A549 (cell line): ENCODE measurements at regions not wholly inside any gene's neighbourhood (a gene's known extent, or its start where the extent isn't known, plus 50 kb on each side); places are given as distances from the start of the nearest gene placed in this dataset.
"Not testable (repeated sequence)": the region's sequence is repeated elsewhere in the genome, so short reads cannot be mapped to it uniquely, and the experiment has no call there.

ENCODE experiments used
- ATAC-seq, 2 experiments: fragments of 200-7000 bp in 1 of 2; fragments of >200 bp in 1 of 2; cut with Nextera tagmentation in 1 of 2; cut with Tn5 transposase in 1 of 2; 3 replicates each; pipeline versions ENCODE4 v1.8.0 to v1.9.1; 2018 to 2020; ENCODE audit warnings: mild to moderate bottlenecking in 1 of 2, moderate library complexity in 1 of 2
- CTCF ChIA-PET: fragments of 300-600 bp; sonication (Branson Sonifier 250); formaldehyde crosslinking; extraction: SDS; loops from one replicate; lab custom pipeline; 2021; ENCODE audit warnings: antibody characterized with exemption, inconsistent platforms; lab: Yijun Ruan, JAX
- POLR2A ChIA-PET: fragments of 350-600 bp; formaldehyde crosslinking; extraction: SDS; loops from one replicate; lab custom pipeline; 2021; ENCODE audit warnings: antibody characterized with exemption, inconsistent platforms; lab: Yijun Ruan, JAX
- DNase-seq, 2 experiments: peaks; one replicate each; pipeline versions ENCODE4 v3.0.0 to v3.0.0-alpha.2; 2011 to 2016; ENCODE audit warnings: low read depth in 1 of 2, low spot score in 1 of 2
- FAIRE-seq: peaks from 2 replicates; lab custom pipeline; 2011; peaks lifted over from hg19 to GRCh38; lab: Jason Lieb, UNC
- H3K27ac ChIP-seq, 2 experiments: fragments of >200 bp; sonication (Bioruptor Twin); formaldehyde crosslinking; 3 replicates each; pipeline ENCODE4 v1.5.1; 2016 to 2017
- H3K4me1 ChIP-seq: fragments of >200 bp; sonication (Bioruptor Twin); formaldehyde crosslinking; 3 replicates; pipeline ENCODE4 v1.6.1; 2016
- H3K4me2 ChIP-seq: fragments of >200 bp; sonication (Bioruptor Twin); formaldehyde crosslinking; 3 replicates; pipeline ENCODE4 v1.6.1; 2016
- H3K4me3 ChIP-seq: fragments of >200 bp; sonication (Bioruptor Twin); formaldehyde crosslinking; 3 replicates; pipeline ENCODE4 v1.5.1; 2016
- H3K9me3 ChIP-seq: fragments of >200 bp; sonication (Bioruptor Twin); formaldehyde crosslinking; 3 replicates; pipeline ENCODE4 v1.6.1; 2016
- BCL3 ChIP-seq: fragments of >200 bp; sonication (Bioruptor Twin); formaldehyde crosslinking; IDR thresholded peaks from 3 replicates; pipeline ENCODE4 v1.6.1; 2016
- CBX8 ChIP-seq: fragments of 200-600 bp; sonication (generic); IDR thresholded peaks from 2 replicates; pipeline ENCODE4 v1.6.1; 2016
- CEBPB ChIP-seq, 2 experiments: fragments of >200 bp in 1 of 2; sonication (Bioruptor Twin) in 1 of 2; formaldehyde crosslinking in 1 of 2; IDR thresholded peaks; 2 replicates each; pipeline ENCODE4 v1.6.1; 2012 to 2016
- EHF ChIP-seq: fragments of 250-450 bp; sonication (Bioruptor Pico); IDR thresholded peaks from 2 replicates; pipeline ENCODE4 v1.5.0; 2020; ENCODE audit warnings: mild to moderate bottlenecking
- HES2 ChIP-seq: fragments of >200 bp; sonication (Bioruptor Twin); formaldehyde crosslinking; IDR thresholded peaks from 2 replicates; pipeline ENCODE4 v1.6.1; 2016
- HOXA7 ChIP-seq: fragments of 250-450 bp; sonication (Bioruptor Pico); IDR thresholded peaks from 2 replicates; pipeline ENCODE4 v1.5.0; 2020; ENCODE audit warnings: mild to moderate bottlenecking, moderate library complexity
- HOXB5 ChIP-seq: fragments of 250-450 bp; sonication (Bioruptor Pico); IDR thresholded peaks from 2 replicates; pipeline ENCODE4 v1.5.0; 2020; ENCODE audit warnings: mild to moderate bottlenecking, moderate library complexity
- JUNB ChIP-seq: fragments of >200 bp; sonication (Bioruptor Twin); formaldehyde crosslinking; IDR thresholded peaks from 2 replicates; pipeline ENCODE4 v1.6.1; 2016
- MAFK ChIP-seq: fragments of 450-650 bp; IDR thresholded peaks from 2 replicates; pipeline ENCODE4 v1.6.1; 2014; ENCODE audit not compliant: partially characterized antibody
- NFE2L2 ChIP-seq: fragments of 150-350 bp; conservative IDR thresholded peaks from 2 replicates; pipeline ENCODE4 v1.6.1; 2014; ENCODE audit warnings: low read length
- POLR2A ChIP-seq: IDR thresholded peaks from 2 replicates; pipeline ENCODE4 v1.6.1; 2012; ENCODE audit warnings: mild to moderate bottlenecking, low read length
- RCOR1 ChIP-seq: fragments of 150-350 bp; IDR thresholded peaks from 2 replicates; pipeline ENCODE4 v1.6.1; 2014; ENCODE audit warnings: antibody characterized with exemption, low read length, low read depth
- RNF2 ChIP-seq: fragments of 200-600 bp; sonication (generic); IDR thresholded peaks from 2 replicates; pipeline ENCODE4 v1.6.1; 2016; ENCODE audit warnings: low read depth, mild to moderate bottlenecking, antibody characterized with exemption, moderate library complexity, borderline replicate concordance
- ZSCAN20 ChIP-seq: fragments of 250-450 bp; sonication (Bioruptor Pico); IDR thresholded peaks from 2 replicates; pipeline ENCODE4 v1.8.0; 2022; ENCODE audit warnings: mild to moderate bottlenecking, moderate library complexity
- WGBS: methylation state at CpG from one replicate; pipeline ENCODE4 v1.1.6; 2017; ENCODE audit errors: missing lambda C conversion rate; 5-methylcytosine and 5-hydroxymethylcytosine counted together
- TF ChIP-seq, protein P1 (sequence below): IDR thresholded peaks from 2 replicates; pipeline ENCODE4 v1.6.1; 2012
- TF ChIP-seq, protein P2 (sequence below): fragments of >200 bp; sonication (Bioruptor Twin); formaldehyde crosslinking; IDR thresholded peaks from 3 replicates; pipeline ENCODE4 v1.5.1; 2016
- TF ChIP-seq, protein P3 (sequence below): fragments of 450-650 bp; IDR thresholded peaks from 2 replicates; pipeline ENCODE4 v1.6.1; 2014; ENCODE audit warnings: antibody characterized with exemption
- TF ChIP-seq, protein P4 (sequence below): IDR thresholded peaks from 2 replicates; pipeline ENCODE4 v1.6.1; 2012; ENCODE audit warnings: low read depth, borderline replicate concordance

DNA sequence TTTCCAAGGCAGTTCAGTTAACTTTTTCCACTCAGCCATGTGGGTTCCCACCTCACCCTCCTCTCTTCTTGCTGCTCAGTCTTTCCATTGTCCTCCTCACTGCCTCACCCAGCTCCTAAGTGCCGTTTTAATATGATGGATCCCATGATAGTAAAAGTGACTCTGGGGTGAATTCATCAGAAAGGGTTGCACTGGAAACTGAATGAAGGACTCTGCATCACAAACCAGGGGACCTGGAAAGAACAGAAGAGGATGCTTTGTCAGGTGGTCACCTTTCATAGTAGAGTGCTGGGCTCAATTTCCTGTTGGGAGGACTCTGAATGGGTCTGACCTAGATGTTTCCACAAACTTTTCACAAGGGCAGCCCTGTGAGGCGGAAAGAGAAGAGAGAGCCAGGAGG, 67.8 kb upstream of the SLC8A3 start:
- no peak for ATAC-seq
- POLR2A ChIA-PET = no interaction called here
- 10% methylated on average over 2 of the region's 2 CpGs for WGBS
- Histone ChIP-seq H3K4me2 (no peak overlapping the region), H3K9me3 (0 out of 3 replicates have a peak, but pooled peaks cover 6% of the 10 kb centered on the region), H3K27ac (no peak overlapping the region), H3K4me3 (no peak overlapping the region), H3K4me1 (no peaks in the 10 kb centered on the region)
- no peak for FAIRE-seq
- TF ChIP-seq HES2 (no peak), CBX8 (no peak), POLR2A (no peak), JUNB (no peak), HOXA7 (CRISPR knock-in tag) (no peak), BCL3 (no peak), NFE2L2 (no peak)
- TF ChIP-seq, protein P1, sequence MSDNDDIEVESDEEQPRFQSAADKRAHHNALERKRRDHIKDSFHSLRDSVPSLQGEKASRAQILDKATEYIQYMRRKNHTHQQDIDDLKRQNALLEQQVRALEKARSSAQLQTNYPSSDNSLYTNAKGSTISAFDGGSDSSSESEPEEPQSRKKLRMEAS = no peak
- TF ChIP-seq, protein P2, sequence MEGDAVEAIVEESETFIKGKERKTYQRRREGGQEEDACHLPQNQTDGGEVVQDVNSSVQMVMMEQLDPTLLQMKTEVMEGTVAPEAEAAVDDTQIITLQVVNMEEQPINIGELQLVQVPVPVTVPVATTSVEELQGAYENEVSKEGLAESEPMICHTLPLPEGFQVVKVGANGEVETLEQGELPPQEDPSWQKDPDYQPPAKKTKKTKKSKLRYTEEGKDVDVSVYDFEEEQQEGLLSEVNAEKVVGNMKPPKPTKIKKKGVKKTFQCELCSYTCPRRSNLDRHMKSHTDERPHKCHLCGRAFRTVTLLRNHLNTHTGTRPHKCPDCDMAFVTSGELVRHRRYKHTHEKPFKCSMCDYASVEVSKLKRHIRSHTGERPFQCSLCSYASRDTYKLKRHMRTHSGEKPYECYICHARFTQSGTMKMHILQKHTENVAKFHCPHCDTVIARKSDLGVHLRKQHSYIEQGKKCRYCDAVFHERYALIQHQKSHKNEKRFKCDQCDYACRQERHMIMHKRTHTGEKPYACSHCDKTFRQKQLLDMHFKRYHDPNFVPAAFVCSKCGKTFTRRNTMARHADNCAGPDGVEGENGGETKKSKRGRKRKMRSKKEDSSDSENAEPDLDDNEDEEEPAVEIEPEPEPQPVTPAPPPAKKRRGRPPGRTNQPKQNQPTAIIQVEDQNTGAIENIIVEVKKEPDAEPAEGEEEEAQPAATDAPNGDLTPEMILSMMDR = no peak
- TF ChIP-seq, protein P3, sequence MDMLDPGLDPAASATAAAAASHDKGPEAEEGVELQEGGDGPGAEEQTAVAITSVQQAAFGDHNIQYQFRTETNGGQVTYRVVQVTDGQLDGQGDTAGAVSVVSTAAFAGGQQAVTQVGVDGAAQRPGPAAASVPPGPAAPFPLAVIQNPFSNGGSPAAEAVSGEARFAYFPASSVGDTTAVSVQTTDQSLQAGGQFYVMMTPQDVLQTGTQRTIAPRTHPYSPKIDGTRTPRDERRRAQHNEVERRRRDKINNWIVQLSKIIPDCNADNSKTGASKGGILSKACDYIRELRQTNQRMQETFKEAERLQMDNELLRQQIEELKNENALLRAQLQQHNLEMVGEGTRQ = no peak
- DNase-seq = no peak
- CTCF ChIA-PET = no interaction called here

DNA sequence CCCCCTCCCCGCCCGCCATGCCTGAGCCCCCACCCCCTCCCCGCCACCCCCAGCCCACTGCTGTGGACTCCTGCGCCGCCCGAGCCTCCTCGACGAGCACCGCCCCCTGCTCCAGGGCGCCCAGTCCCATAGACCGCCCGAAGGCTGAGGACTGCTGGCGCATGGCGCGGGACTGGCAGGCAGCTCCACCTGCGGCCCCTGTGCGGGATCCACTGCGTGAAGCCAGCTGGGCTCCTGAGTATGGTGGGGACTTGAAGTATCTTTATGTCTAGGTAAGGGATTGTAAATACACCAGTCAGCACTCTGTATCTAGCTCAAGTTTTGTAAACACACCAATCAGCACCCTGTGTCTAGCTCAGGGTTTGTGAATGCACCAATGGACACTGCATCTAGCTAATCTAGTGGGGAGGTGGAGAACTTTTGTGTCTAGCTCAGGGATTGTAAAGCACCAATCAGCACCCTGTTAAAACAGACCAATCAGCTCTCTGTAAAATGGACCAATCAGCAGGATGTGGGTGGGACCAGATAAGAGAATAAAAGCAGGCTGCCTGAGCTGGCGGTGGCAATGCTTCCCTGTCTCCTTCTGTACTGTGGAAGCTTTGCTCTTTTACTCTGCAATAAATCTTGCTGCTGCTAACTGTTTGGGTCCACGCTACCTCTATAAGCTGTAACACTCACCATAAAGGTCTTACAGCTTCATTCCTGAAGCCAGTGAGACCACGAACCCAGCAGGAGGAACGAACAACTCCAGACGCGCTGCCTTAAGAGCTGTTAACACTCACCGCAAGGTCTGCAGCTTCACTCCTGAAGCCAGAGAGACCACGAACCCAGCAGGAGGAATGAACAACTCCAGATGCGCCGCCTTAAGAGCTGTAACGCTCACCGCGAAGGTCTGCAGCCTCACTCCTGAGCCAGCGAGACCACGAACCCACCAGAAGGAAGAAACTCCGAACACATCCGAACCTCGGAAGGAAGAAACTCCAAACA, 66.6 kb upstream of the SLC8A3 start:
- 81% methylated on average over 21 of the region's 36 CpGs for WGBS
- H3K4me2 ChIP-seq = peak overlapping the region; percentile 81
- TF ChIP-seq MAFK = peak; percentile 93
- ChIA-PET POLR2A (interaction anchor here (0.9 kb wide), 1 partner anchor 376 kb away, joined by 3 read pairs; the partner anchor contains the start of gene SMOC1), CTCF (interaction anchor here (1.1 to 1.3 kb wide), 2 partner anchors 62 to 437 kb away, joined by 3 read pairs; no protein-coding TSS in a partner anchor)
- H3K9me3 ChIP-seq, H3K4me1 ChIP-seq, FAIRE-seq: not testable (repeated sequence)
- peak overlapping the region; percentile 64 to 94; a peak in 4 of 6 replicates for H3K27ac ChIP-seq
- ATAC-seq (peak; percentile 68 to 72; a peak in 5 of 6 replicates), DNase-seq (peak in 1 of 2 experiments; percentile 82)
- peak overlapping the region; percentile 50 for H3K4me3 ChIP-seq

DNA sequence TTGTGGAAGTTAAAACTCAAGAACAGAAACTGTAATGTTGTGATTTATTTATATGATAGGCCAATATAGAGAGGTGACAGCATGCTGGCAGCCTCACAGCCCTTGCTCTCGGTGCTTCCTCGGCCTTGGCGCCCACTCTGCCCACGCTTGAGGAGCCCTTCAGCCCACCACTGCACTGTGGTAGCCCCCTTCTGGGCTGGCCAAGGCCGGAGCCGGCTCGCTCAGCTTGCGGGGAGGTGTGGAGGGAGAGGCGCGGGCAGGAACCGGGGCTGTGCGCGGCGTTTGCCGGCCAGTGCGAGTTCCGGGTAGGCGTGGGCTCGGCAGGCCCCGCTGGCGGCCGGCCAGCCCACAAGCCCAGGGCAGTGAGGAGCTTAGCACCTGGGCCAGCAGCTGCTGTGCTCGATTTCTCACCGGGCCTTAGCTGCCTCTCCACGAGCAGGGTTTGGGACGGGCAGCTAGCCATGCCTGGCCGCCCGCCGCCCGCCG, 65.8 kb upstream of the SLC8A3 start:
- WGBS = 2% methylated on average over 11 of the region's 31 CpGs
- POLR2A ChIA-PET = interaction anchor here (0.9 kb wide), 1 partner anchor 375 kb away, joined by 3 read pairs; the partner anchor contains the start of gene SMOC1
- DNase-seq = peak in 1 of 2 experiments; percentile 56
- Histone ChIP-seq H3K4me3 (peak overlapping the region; percentile 55), H3K27ac (peak overlapping the region; percentile 77 to 94), H3K4me1 (no peaks in the 10 kb centered on the region), H3K4me2 (peak overlapping the region; percentile 96), H3K9me3 (0 out of 3 replicates have a peak, but pooled peaks cover 6% of the 10 kb centered on the region)
- FAIRE-seq = no peak
- ATAC-seq = peak; percentile 92 to 95
- CTCF ChIA-PET = interaction anchor here (1.1 to 1.3 kb wide), 2 partner anchors 63 to 436 kb away, joined by 3 read pairs; no protein-coding TSS in a partner anchor
- TF ChIP-seq CBX8 (peak; percentile 57; the same call in 1 of the 2 replicates), POLR2A (0 out of 2 replicates have a peak, but pooled peaks have one; percentile 15), RCOR1 (no peak), HOXB5 (CRISPR knock-in tag) (no peak), CEBPB (IDR thresholded peaks at IDR 0.05) (no peak), BCL3 (no peak), EHF (CRISPR knock-in tag) (no peak), ZSCAN20 (CRISPR knock-in tag) (no peak), RNF2 (peak; percentile 69; the same call in 1 of the 2 replicates)
- TF ChIP-seq, protein P1 = 0 out of 2 replicates have a peak, but pooled peaks have one; percentile 36
- TF ChIP-seq, protein P4, sequence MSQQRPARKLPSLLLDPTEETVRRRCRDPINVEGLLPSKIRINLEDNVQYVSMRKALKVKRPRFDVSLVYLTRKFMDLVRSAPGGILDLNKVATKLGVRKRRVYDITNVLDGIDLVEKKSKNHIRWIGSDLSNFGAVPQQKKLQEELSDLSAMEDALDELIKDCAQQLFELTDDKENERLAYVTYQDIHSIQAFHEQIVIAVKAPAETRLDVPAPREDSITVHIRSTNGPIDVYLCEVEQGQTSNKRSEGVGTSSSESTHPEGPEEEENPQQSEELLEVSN = 0 out of 2 replicates have a peak, but pooled peaks have one; percentile 43
